CD4-positive, alpha-beta T cell (primary cell): ENCODE measurements at regions not wholly inside any gene's neighbourhood (a gene's known extent, or its start where the extent isn't known, plus 50 kb on each side); places are given as distances from the start of the nearest gene placed in this dataset.

Source experiments
- ATAC-seq: fragments of 200-7000 bp; cut with Tn5 transposase; one replicate; pipeline ENCODE4 v1.10.0; 2022; ENCODE audit warnings: mild to moderate bottlenecking; ENCODE audit not compliant: poor library complexity
- CTCF ChIA-PET: fragments of 350-600 bp; sonication (Branson Sonifier 250); formaldehyde crosslinking; loops from one replicate; lab custom pipeline; 2021; ENCODE audit warnings: antibody characterized with exemption, inconsistent platforms; lab: Charles Lee
- POLR2A ChIA-PET: fragments of 350-600 bp; sonication (Branson Sonifier 250); formaldehyde crosslinking; loops from one replicate; lab custom pipeline; 2021; ENCODE audit warnings: antibody characterized with exemption, inconsistent platforms; lab: Charles Lee
- DNase-seq, 14 experiments: peaks; one replicate each; pipeline ENCODE4 v3.0.0-alpha.2; 2013 to 2020; ENCODE audit warnings: mixed read lengths in 2 of 14
- H3K27ac ChIP-seq, 2 donors: one replicate each; pipeline versions ENCODE4 v1.5.1 to v1.7.0; 2013; ENCODE audit warnings: low read length in 2 of 2, low read depth in 1 of 2, mild to moderate bottlenecking in 1 of 2
- H3K27me3 ChIP-seq, 2 experiments: 1 replicate in 1 of 2; 2 replicates in 1 of 2; pipeline versions ENCODE4 v1.6.1 to v1.7.0; 2013; ENCODE audit warnings: low read length in 2 of 2, control low read depth in 1 of 2, mild to moderate bottlenecking in 1 of 2, moderate library complexity in 1 of 2; ENCODE audit not compliant: insufficient read depth in 2 of 2, control insufficient read depth in 1 of 2
- H3K36me3 ChIP-seq: one replicate; pipeline ENCODE4 v1.6.1; 2013; ENCODE audit warnings: low read length, control low read depth; ENCODE audit not compliant: insufficient read depth
- H3K4me1 ChIP-seq: one replicate; pipeline ENCODE4 v1.6.1; 2013; ENCODE audit warnings: low read length, control low read depth; ENCODE audit not compliant: insufficient read depth
- H3K4me3 ChIP-seq: one replicate; pipeline ENCODE4 v1.5.1; 2013; ENCODE audit warnings: mild to moderate bottlenecking, low read length, moderate library complexity
- H3K9me3 ChIP-seq, 2 experiments: 1 replicate in 1 of 2; 2 replicates in 1 of 2; pipeline versions ENCODE4 v1.6.1 to v1.7.0; 2013; ENCODE audit warnings: low read length in 2 of 2, mild to moderate bottlenecking in 2 of 2, control low read depth in 1 of 2, moderate library complexity in 1 of 2; ENCODE audit not compliant: control insufficient read depth in 1 of 2, insufficient read depth in 1 of 2
- H3K27ac Mint-ChIP-seq: one replicate; pipeline ENCODE4 v1.8.0; 2020; ENCODE audit warnings: mixed read lengths
- H3K27me3 Mint-ChIP-seq: one replicate; pipeline ENCODE4 v1.8.0; 2021; ENCODE audit warnings: mixed read lengths
- H3K36me3 Mint-ChIP-seq: one replicate; pipeline ENCODE4 v1.8.0; 2021; ENCODE audit warnings: low read depth, mixed read lengths
- H3K4me1 Mint-ChIP-seq: one replicate; pipeline ENCODE4 v1.8.0; 2021; ENCODE audit warnings: low read depth, mixed read lengths
- H3K4me3 Mint-ChIP-seq: one replicate; pipeline ENCODE4 v1.8.0; 2020; ENCODE audit warnings: mild to moderate bottlenecking, mixed read lengths
- H3K9me3 Mint-ChIP-seq: one replicate; pipeline ENCODE4 v1.8.0; 2020; ENCODE audit warnings: mixed read lengths
- intact Hi-C, 2 experiments: fragments of 100-400 bp; cut with DNase I in 1 of 2; cut with micrococcal nuclease in 1 of 2; formaldehyde crosslinking; loops; one replicate each; pipeline versions ENCODE4 v1.15.1 to v1.9.0; 2023 to 2025; cut with DNase I, micrococcal nuclease
- TF ChIP-seq, protein P1 (sequence below): fragments of 200-600 bp; IDR thresholded peaks from one replicate; pipeline ENCODE4 v1.8.0; 2022; ENCODE audit warnings: antibody characterized with exemption, mild to moderate bottlenecking

DNA sequence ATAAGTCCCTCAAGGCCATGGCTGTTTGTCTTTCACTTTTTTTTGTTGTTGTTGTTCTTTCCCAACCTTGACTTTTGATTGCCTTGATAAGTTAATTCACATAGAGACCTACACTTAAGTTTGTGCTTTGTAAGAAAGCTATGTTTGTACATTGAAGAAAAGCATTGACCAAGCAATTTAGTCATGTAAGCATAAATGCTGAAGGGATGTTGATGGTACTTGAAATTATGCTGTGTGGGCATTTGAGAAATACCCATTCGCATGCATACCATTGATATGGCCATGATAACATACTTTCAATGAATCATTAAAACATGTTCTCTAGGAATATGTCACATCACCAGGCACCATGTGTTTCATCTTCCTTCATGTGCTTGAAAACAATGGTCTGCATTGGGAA lies 803.7 kb upstream of the TMEM132C start:
- Mint-ChIP-seq H3K4me3 (no peak overlapping the region), H3K4me1 (no peaks in the 10 kb centered on the region), H3K9me3 (no peaks in the 10 kb centered on the region), H3K36me3 (no peaks in the 10 kb centered on the region), H3K27me3 (peaks cover 3% of the 10 kb centered on the region), H3K27ac (no peak overlapping the region)
- no peak for DNase-seq
- no peak for ATAC-seq
- no peaks in the 10 kb centered on the region for H3K27me3 ChIP-seq
- ChIA-PET CTCF (no interaction called here), POLR2A (no interaction called here)
- TF ChIP-seq, protein P1, sequence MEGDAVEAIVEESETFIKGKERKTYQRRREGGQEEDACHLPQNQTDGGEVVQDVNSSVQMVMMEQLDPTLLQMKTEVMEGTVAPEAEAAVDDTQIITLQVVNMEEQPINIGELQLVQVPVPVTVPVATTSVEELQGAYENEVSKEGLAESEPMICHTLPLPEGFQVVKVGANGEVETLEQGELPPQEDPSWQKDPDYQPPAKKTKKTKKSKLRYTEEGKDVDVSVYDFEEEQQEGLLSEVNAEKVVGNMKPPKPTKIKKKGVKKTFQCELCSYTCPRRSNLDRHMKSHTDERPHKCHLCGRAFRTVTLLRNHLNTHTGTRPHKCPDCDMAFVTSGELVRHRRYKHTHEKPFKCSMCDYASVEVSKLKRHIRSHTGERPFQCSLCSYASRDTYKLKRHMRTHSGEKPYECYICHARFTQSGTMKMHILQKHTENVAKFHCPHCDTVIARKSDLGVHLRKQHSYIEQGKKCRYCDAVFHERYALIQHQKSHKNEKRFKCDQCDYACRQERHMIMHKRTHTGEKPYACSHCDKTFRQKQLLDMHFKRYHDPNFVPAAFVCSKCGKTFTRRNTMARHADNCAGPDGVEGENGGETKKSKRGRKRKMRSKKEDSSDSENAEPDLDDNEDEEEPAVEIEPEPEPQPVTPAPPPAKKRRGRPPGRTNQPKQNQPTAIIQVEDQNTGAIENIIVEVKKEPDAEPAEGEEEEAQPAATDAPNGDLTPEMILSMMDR: no peak
- no peaks in the 10 kb centered on the region for H3K36me3 ChIP-seq
- no peak overlapping the region for H3K27ac ChIP-seq
- intact Hi-C loops: no loop called here
- H3K4me1 ChIP-seq: no peaks in the 10 kb centered on the region
- no peak overlapping the region for H3K4me3 ChIP-seq
- H3K9me3 ChIP-seq: peaks cover 0 to 5% of the 10 kb centered on the region in 2 experiments

DNA sequence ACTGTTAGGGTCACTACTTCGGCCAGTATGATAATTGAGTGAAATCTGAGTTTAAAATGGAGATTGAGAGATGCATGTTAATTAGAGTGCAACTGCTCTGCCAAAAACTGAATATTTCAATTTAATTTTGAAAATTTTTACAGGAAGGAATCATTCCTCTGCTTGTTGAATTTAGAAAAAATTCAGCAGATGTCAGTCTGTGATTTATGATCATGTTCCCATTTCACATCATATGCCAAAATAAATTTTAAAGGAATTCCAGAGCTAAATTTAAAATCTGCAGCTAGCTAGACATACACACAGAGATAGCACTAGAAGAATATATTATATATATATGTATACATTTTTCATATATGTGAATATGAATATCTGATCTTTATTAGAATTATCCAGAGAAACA lies 797.6 kb upstream of the TMEM132C start:
- H3K4me1 Mint-ChIP-seq: no peaks in the 10 kb centered on the region
- no peak overlapping the region for H3K4me3 ChIP-seq
- H3K9me3 Mint-ChIP-seq: no peaks in the 10 kb centered on the region
- ChIA-PET POLR2A (no interaction called here), CTCF (no interaction called here)
- no peak for ATAC-seq
- no peak overlapping the region for H3K4me3 Mint-ChIP-seq
- no peak overlapping the region for H3K27ac ChIP-seq
- DNase-seq: no peak
- peaks cover 2% of the 10 kb centered on the region for H3K27me3 Mint-ChIP-seq
- TF ChIP-seq, protein P1: no peak
- no peaks in the 10 kb centered on the region for H3K4me1 ChIP-seq
- peaks cover 0 to 5% of the 10 kb centered on the region in 2 experiments for H3K9me3 ChIP-seq
- no peak overlapping the region for H3K27ac Mint-ChIP-seq
- H3K27me3 ChIP-seq: no peaks in the 10 kb centered on the region
- H3K36me3 Mint-ChIP-seq: no peaks in the 10 kb centered on the region
- intact Hi-C loops: no loop called here
- no peaks in the 10 kb centered on the region for H3K36me3 ChIP-seq

DNA sequence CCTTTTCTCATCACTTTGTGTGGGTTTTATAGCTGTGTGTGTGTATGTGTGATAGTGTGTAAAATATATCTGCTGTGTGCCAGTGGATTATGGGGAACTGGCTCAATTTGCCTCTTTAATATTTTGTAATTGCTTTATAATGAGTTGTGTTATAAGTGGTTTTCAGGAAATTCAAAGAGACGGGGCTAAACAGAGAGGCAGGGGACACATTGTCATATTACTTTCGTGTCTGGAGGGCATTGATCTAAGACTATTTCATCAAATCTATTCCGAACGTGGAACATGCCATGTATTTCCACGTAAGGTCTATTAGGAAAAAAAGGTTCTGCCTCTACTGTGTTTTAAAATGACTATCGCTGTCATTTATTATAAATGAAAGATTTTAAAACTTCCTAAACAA lies 793.2 kb upstream of the TMEM132C start:
- TF ChIP-seq, protein P1: no peak
- no peak overlapping the region for H3K27ac Mint-ChIP-seq
- H3K4me3 Mint-ChIP-seq: no peak overlapping the region
- ATAC-seq (no peak), DNase-seq (no peak)
- no peaks in the 10 kb centered on the region for H3K4me1 ChIP-seq
- H3K9me3 ChIP-seq: peaks cover 0 to 8% of the 10 kb centered on the region in 2 experiments
- no peaks in the 10 kb centered on the region for H3K9me3 Mint-ChIP-seq
- no peak overlapping the region for H3K4me3 ChIP-seq
- H3K27ac ChIP-seq: no peak overlapping the region
- no peaks in the 10 kb centered on the region for H3K27me3 ChIP-seq
- intact Hi-C loops: no loop called here
- CTCF ChIA-PET: no interaction called here
- H3K36me3 ChIP-seq: no peaks in the 10 kb centered on the region
- no peaks in the 10 kb centered on the region for H3K36me3 Mint-ChIP-seq
- H3K27me3 Mint-ChIP-seq: peaks cover 7% of the 10 kb centered on the region
- POLR2A ChIA-PET: no interaction called here
- no peaks in the 10 kb centered on the region for H3K4me1 Mint-ChIP-seq
